GM18507 (cell line): ENCODE measurements at regions not wholly inside any gene's neighbourhood (a gene's known extent, or its start where the extent isn't known, plus 50 kb on each side); places are given as distances from the start of the nearest gene placed in this dataset.

Experiments used
- DNase-seq: peaks from one replicate; pipeline ENCODE4 v3.0.0; 2011; ENCODE audit warnings: low read depth; ENCODE audit not compliant: insufficient read length; ENCODE audit errors: extremely low spot score
- FAIRE-seq: peaks from 2 replicates; lab custom pipeline; 2011; peaks lifted over from hg19 to GRCh38; lab: Jason Lieb, UNC

DNA sequence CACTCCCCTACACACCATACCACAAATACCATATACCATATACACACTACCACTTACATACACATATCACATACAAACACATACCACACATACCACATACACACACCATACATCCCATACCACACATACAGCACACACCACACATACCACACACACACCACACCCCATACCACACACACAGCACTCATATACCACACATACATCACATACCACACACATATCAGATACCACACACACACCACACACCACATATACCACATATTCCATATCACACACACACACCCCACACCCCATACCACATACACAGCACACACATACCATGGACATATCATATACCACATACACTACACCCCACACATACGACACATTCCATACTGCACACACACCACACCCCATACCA is 276.6 kb downstream of the GADD45G start:
- DNase-seq, result no peak

DNA sequence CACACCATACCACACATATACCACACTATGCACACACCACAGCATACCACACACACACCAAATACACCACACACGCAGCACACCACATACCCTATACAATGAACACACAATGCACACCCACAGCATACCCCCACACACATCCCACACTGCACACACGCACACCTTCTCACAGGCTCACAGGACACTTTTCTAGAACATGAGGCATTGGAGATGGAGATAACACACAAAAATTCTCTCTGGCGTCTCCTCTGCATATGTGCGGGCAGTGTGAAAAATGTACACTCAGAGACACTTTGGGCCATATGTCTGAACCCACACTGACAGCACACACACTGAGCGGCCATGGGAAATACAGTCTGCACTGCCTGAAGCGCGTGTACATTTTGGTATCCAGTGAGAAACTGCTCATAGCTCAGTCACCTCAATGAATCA is 278.1 kb downstream of the GADD45G start:
- FAIRE-seq (no peak), DNase-seq (no peak)

More for the DNA sequence above, 276.6 kb downstream of the GADD45G start:
- no peak for FAIRE-seq

DNA sequence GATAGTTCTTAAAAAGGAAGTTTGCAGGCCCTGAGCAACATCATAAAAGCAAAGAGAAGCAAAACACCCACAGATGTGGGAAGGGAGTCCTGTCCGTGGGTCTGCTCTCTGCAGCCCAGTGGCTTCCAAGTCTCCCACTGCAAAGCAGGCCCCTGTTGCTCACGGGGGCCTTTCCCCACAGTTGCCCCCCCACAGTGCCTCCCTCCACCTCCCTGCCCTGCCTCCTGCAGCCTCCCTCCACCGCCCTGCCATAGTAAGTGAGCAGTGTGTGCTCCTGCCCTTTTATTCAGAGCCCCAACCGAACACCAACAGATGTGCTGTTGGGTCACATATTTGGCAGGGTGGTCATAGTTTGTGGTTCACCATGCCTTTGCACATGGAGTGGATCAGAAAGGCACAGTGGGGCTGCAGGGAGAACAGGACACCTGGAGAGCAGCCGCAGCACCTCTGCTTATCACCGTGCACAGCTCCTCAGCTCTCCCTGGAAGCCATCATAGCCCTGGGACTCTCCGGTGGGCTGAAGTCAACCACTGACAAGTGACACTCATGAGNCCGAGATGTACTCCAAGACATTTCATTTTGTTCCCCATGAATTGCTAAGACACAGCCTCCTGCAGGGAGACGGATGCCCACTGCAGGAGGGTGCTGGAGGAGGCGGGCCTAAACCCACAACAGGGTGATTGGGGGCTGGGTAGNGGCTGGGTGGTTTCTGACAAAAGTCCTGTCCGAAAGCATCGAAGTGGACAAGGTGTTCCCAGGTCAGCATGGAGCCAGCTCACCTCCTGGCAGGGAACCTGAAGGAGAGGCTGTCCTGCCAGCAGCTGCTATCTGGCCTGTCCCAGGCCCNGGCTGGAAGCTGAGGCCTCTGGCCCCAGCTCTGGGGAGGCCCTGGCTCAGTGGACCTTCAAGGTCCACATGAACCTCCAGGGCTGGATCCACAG is 278.9 kb downstream of the GADD45G start:
- FAIRE-seq, result no peak
- no peak for DNase-seq

DNA sequence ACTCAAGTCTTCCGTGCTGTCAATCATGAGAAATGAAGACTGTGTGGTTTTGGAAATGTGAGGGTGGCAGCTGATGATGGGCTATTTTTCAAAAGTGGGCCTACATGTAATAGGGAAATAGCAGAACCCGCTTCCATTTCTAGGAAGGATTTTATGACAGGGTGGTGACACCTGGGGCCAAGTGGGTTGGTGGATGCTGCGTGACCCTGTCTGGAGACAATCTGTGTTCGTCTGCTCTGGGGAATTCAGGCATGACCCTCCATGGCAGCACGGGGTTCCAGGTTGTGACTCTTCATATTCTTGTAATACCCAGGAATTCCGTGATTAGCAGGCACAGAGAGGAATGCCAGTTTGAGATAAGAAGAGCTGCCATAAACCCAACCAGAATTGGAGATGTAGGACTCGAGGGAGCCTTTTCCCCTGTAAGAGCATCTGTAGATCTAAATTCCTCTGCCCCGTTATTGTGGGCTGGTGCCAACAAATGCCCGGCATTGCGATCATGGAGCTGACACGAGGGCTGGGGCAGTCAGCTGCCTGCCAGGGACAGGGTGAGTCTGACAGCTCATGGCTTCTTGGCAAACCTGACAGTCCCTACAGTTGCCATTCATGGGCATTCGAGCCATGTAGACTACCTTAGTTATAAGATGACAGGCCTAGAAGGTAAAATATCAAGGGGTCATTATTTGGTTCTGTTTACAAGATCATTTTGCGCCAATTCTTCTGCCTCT is 279.7 kb downstream of the GADD45G start:
- FAIRE-seq (no peak), DNase-seq (no peak)

DNA sequence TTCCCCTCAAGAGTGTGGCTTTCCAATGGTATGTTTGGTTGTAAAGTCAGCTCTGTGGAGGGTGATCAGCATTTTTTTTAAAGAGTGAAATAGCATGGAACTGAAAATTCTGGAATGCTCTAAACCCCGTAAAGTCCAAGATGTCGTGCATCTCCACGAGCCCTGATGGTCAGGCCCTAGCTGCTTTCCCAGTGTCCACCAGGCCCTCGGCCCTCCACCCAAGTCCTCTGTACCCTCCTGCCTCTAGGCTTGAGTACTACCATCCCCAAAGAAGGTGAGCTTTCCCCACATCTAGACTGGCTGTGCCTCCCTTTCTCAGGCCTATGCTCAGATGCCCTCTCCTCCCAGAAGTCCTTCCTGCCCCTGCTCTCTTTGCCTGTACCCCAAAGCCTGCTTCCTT is 280.3 kb downstream of the GADD45G start:
- DNase-seq, result no peak
- no peak for FAIRE-seq

DNA sequence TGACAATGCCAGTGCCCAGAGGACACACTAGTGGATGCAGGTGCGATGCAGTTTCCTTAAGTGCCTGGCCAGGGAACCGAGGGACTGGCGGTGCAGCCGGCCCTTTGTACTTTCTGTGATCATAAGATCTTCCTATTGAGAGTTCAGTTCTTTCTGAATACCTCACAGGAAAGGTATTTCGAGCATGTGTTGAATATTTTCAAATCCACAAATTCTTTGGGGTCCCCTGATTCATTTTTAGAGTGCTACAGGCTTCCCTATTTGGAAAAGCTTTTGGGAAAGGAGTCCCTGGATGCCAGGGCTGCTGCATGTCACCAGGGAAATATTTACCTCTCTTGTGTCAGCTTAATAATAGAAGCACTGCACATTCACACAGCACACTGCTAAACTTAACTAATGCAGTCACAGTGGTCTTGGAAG is 281.5 kb downstream of the GADD45G start:
- FAIRE-seq (no peak), DNase-seq (no peak)

DNA sequence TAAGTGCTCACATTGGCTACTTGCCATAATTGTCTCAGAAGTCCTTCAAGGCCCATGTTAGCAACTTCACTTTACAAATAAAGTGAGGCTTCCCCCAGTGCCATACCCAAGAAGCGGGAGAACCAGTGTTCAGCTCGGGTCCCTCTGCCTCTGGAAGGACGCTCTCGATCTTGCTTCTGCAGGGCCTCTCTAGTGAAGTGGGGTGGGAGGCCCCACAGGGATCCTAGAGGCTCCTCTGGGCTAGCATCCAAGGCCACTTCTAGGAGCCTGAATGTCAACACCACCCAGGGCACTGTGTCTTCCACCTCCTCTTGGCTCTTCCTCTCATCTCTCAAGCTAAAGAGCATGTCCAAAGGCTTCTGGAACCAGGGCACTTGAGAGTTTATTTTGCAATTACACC is 282.5 kb downstream of the GADD45G start:
- DNase-seq (no peak), FAIRE-seq (no peak)

DNA sequence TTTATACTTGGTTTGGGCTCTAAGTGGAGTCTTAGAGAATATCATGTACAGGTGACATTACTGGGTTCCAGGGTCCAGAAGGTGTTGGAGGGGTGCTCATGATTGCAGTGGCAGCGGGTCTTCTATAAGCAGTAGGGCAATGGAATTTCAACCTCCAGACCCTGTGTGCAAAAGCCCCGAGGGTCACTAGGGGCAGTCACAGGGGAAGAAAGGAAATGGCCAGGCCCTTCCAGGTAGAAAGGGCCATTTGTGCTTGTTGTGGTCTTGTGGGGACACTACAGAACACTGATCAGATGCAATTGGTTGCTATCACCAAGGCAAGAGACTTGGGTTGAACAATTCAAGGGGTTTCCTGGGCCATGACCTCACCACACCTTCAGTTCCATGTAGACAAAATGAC is 283.4 kb downstream of the GADD45G start:
- DNase-seq (no peak), FAIRE-seq (no peak)

DNA sequence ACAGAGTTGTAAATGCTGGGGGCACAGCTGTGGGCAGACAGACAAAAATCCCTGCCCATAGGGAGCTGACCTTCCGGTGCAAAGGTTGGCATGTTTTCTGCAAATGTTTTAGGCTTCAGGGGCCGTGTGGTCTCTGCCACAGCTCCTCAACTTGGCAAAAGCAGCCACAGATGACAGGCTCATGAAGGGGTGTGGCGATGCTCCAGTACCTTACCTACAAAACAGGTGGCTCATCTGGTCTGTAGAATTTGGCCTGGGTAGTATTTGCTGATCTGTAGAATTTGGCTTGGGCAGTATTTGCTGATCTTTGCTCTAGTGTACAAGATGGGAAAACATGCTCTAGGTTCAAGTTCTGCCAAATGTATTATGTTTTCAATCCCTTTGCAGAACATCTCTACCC is 283.9 kb downstream of the GADD45G start:
- DNase-seq (no peak), FAIRE-seq (no peak)

DNA sequence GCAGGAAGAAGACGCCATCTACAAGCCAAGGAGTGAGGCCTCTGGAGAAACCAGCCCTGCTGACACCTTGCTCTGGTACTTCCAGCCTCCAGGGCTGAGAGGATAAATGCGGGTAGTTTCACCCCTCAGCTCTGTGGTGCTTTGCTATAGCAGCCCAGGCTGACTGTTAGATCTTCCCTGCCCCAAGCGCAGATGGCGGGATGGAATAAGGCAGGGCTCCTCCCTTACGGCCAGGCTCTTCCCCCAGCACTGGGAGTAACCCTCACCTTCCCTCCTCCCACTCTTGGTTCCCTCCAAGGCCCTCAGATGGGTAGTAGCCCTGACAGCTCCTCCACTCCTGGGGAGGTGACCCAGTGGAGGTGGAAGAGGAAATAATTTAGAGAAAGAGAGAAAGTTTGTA is 285.1 kb downstream of the GADD45G start:
- DNase-seq, result no peak
- FAIRE-seq, result no peak

DNA sequence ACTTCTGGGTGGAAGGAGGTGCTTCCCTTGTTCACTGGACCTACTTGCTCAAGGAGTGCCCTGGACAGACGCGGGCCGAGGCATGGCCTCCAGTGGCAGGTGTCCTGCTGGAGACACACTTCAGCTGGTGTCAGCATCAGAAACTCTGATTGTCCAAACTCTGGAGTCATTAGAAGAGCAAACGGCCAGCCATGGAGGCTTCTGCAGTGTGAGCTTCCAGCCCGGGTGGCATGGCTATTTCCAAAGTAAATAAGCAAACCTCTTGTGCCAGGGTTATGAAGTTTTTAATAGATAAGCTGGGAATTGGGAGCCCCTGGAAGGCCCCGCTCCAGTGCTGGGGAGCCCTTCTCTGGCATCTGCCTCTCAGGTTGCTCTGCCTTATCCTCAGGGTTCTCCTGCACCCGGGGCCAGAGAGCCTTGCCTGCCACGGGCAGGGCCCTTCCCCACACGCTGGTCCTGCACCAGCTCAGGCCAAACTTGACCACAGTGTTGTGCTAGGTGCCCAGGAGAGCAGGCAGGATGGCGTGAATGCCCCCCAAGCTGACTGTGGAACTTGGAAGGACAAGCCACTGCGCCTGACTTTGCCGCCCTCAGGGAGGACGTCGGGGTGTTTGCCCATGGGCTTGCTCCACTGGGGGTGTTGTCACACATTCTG is 285.6 kb downstream of the GADD45G start:
- FAIRE-seq (no peak), DNase-seq (no peak)

DNA sequence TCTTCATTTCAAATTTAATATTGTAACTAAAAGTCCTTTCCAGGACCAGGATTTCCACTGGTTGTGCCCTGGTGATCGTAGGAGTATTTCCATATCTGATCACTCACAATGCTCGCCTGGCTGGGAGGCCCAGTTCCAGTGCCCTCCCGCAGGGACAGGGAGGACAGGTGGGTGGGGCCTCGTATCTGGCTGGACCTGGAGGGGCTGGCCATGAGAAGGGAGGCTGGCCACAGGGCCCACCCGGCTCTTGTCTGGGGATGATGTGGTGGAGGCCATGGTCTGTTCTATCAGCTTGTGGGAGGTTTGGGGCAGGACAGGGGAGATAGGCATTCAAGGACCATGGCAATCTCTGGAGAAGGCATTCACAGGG is 286.4 kb downstream of the GADD45G start:
- FAIRE-seq, result no peak
- no peak for DNase-seq

DNA sequence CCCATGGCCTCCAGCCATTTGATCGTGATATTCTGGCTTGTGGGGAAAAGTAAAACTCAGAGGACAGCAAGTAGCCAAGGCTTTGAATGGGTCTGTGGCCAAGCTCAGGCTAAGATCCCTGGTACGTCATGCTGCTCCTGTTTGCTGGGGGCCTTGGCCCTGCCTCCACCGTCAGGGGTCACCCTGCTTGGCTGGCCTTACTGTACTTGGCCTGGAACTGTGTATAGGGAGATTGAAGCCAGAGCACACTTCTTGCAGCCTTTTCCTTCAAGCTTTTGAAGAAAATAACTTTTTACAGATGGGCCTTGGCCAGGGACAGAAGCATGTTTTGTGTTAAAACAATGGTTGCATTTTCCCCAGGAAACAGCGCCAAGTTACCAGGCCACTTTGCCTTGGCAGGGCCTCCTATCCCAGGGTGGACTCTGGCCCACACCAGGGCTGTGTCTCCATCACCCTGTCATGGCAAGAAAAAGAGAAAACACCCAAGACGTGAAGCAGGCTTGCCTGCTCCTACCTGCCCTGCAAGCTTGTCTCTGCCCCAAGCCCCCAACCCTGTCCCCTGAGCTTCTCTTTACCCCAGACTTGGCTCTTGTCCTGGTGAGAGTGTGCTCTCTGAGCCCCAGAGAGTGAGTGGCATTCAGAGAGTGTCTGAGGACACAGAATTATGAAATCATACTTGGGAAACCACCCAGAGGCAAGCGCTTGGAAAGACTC is 286.9 kb downstream of the GADD45G start:
- no peak for FAIRE-seq
- DNase-seq, result no peak

DNA sequence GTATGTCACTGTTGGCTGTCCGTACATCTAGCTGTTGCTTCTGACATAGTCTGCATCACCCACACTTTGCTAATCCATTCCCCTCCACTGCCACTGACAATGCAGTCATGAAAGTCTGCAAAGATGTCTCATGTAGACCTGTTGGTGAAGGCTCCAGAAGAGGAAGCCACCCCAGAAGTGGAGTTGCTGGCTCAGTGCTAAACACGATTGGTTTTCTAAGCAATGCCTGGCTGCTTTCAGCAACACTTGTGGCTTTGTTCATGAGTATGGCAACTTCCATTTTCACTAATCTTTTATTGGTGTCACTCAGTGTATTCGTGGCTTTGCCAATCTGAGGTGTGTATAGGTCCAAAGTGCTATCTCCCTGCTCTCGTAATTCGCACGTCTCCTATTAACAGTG is 288.1 kb downstream of the GADD45G start:
- DNase-seq, result no peak
- FAIRE-seq, result no peak

DNA sequence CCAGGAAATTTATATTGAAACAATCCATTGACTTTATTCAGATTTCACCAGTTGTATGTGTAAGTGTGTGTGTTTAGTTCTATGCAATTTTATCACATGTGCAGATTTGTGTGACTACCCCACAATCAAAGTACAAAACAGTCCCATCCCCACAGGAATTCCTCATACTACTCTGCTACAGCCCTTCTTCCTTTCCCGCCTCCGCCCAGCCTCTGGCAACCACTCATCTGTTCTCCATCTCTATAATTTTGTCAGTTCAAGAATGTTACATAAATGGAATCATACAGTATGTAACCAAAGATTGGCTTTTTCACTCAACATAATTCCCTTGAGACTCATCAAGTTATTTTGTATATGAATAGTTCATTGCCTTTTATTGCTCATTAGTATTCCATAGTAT is 289.1 kb downstream of the GADD45G start:
- DNase-seq, result no peak
- FAIRE-seq, result no peak

DNA sequence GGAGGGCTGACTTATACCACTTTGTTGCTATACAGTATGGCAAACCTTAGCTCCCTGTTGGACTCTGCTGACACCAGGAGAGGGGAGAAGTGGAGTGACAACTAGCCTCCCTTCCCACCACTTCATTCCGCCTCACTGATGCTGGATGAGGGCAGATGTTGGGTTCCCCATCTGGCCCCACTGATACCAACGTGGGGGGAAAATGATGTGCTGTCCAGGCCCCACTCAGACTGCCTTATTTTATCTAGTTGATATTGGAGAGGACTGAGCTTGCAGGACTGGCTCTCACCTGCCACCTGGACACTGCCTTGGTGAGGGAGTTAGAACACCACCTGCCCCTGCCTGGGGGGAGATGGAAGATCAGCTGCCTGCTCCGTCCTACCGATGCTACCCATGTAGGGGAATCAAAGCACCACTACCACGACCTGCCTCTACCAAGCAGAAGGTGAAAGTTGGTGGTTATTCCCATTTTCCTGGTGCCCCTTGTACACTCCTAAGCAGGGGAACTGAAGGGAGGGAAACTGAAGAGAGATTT is 292.1 kb downstream of the GADD45G start:
- no peak for FAIRE-seq
- no peak for DNase-seq

DNA sequence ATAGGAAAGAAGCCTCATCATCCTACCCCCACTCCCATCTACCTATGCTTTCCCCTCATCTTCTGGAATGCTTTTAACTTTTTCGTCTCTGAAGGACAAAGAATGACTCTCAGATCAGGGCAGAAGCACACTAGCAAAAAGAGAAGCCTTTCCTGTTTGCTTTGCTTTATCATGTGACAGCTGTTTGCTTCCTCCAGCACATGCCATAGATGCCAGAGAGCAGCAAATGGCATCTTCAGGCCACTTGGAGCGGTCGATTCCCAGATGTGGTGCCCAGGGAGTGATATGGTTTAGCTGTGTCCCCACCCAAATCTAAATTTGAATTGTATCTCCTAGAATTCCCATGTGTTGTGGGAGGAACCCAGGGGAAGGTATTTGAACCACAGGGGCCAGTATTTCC is 294.8 kb downstream of the GADD45G start:
- FAIRE-seq (no peak), DNase-seq (no peak)

DNA sequence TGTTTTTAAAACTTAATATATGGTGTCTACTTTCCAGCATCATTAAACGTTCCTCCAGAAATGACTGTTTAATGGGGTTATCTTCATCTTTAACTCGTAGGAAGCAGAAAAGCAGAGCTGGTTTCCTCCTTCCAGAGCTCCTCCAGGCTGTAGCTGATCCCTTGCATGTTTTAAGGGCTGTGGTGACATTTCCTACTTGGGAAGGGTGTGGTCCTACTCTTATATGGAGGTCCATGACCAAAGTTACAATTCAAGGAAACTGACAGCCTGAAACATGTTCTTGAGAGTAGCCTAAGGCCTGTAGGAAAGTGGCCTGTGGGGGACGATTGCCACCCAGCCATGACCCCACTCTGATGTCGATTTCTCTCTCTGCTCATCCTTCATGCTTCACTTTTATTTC is 297.1 kb downstream of the GADD45G start:
- DNase-seq, result no peak
- no peak for FAIRE-seq

DNA sequence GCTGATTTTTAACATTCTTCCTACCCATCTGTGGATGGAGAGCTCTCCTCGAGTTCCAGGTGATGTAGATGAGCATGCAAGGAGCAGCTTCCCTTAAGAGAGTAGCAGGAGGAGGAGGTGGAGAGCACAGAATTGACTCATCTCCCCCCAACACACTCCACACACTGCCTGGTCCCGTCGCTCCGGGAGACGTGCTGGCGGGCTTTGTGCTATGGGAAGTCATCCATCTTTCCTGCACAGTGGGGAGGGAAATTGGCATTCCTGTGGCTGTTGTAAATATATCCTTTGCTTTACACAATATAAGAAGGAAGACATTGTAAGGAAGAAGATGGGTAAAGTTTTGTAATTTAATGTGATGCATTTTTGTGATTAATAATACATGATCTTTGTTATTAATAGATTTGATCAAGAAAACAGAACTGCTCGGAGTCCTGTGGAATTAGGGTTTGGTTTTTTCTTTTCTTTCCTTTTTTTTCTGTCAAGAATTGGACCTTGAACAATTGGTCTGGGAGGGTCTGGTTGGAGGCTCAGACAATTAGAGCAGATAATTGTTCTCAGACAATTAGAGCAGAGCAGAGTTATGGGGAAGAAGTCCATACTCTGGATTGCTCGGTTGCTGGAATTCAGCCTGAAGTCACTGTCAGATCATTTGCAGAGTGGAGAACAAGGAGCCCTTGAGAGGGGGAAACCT is 297.8 kb downstream of the GADD45G start:
- FAIRE-seq (no peak), DNase-seq (no peak)
